PC-3 (cell line): ENCODE measurements at regions not wholly inside any gene's neighbourhood (a gene's known extent, or its start where the extent isn't known, plus 50 kb on each side); places are given as distances from the start of the nearest gene placed in this dataset.

Experiments
- ATAC-seq: fragments of 200-7000 bp; cut with Tn5 transposase; 2 replicates; pipeline ENCODE4 v1.9.1; 2020; ENCODE audit warnings: mild to moderate bottlenecking, moderate library complexity
- BruUV-seq: library from RNA; stranded (reverse); fragments of 400-500 nt; replicated peaks from 2 replicates; lab custom pipeline; 2021; lab: Mats Ljungman, UMichigan
- CTCF ChIA-PET: fragments of 300-600 bp; sonication (Branson Sonifier 250); formaldehyde crosslinking; loops from one replicate; lab custom pipeline; 2022; ENCODE audit warnings: antibody characterized with exemption; lab: Charles Lee
- POLR2A ChIA-PET: fragments of 300-600 bp; sonication (Branson Sonifier 250); formaldehyde crosslinking; loops from one replicate; lab custom pipeline; 2022; ENCODE audit warnings: antibody characterized with exemption; ENCODE audit not compliant: unreplicated experiment; lab: Charles Lee
- DNase-seq: peaks from one replicate; pipeline ENCODE4 v3.0.0-alpha.2; 2015
- H2AFZ ChIP-seq: fragments of 300-600 bp; sonication (generic); 2 replicates; pipeline ENCODE4 v1.6.0; 2016; ENCODE audit warnings: antibody characterized with exemption, low read length
- H3F3A ChIP-seq: fragments of 300-600 bp; sonication (generic); one replicate; pipeline ENCODE4 v1.6.0; 2017; ENCODE audit warnings: antibody characterized with exemption, low read length, control low read depth, mild to moderate bottlenecking; ENCODE audit not compliant: unreplicated experiment
- H3K27ac ChIP-seq: fragments of 300-600 bp; sonication (generic); 2 replicates; pipeline ENCODE4 v1.5.1; 2016; ENCODE audit warnings: mild to moderate bottlenecking, low read length
- H3K27me3 ChIP-seq: fragments of 300-600 bp; sonication (generic); 2 replicates; pipeline ENCODE4 v1.6.1; 2016; ENCODE audit warnings: low read length, mixed read lengths
- H3K36me3 ChIP-seq: fragments of 300-600 bp; sonication (generic); 2 replicates; pipeline ENCODE4 v1.6.1; 2016; ENCODE audit warnings: low read depth, mixed run types, low read length, mixed read lengths
- H3K4me1 ChIP-seq: fragments of 300-600 bp; sonication (generic); 2 replicates; pipeline ENCODE4 v1.5.1; 2016; ENCODE audit warnings: low read length; ENCODE audit not compliant: insufficient read depth
- H3K4me2 ChIP-seq: fragments of 300-600 bp; sonication (generic); 2 replicates; pipeline ENCODE4 v1.6.0; 2016; ENCODE audit warnings: low read length
- H3K4me3 ChIP-seq: fragments of 300-600 bp; sonication (generic); 2 replicates; pipeline ENCODE4 v1.5.1; 2016; ENCODE audit warnings: mild to moderate bottlenecking, low read length, mixed read lengths
- H3K79me2 ChIP-seq: fragments of 300-600 bp; sonication (generic); 2 replicates; pipeline ENCODE4 v1.6.1; 2017; ENCODE audit warnings: low read length, mixed read lengths
- H3K9ac ChIP-seq: fragments of 300-600 bp; sonication (generic); 2 replicates; pipeline ENCODE4 v1.6.0; 2016; ENCODE audit warnings: mild to moderate bottlenecking, low read length
- H3K9me2 ChIP-seq: fragments of 300-600 bp; sonication (generic); replicated peaks from 2 replicates; pipeline ENCODE4 v1.6.1; 2016; ENCODE audit warnings: mixed run types, low read length, mixed read lengths
- H3K9me3 ChIP-seq: fragments of 300-600 bp; sonication (generic); 2 replicates; pipeline ENCODE4 v1.6.1; 2016; ENCODE audit warnings: low read length, mixed read lengths
- H4K20me1 ChIP-seq: fragments of 300-600 bp; sonication (generic); 2 replicates; pipeline ENCODE4 v1.6.1; 2016; ENCODE audit warnings: low read length, mixed read lengths
- EZH2 ChIP-seq: fragments of 300-600 bp; sonication (generic); IDR thresholded peaks from one replicate; pipeline ENCODE4 v1.6.1; 2017; ENCODE audit warnings: antibody characterized with exemption, mild to moderate bottlenecking, low read length; ENCODE audit not compliant: unreplicated experiment
- EZH2phosphoT487 ChIP-seq: fragments of 300-600 bp; sonication (generic); IDR thresholded peaks from 2 replicates; pipeline ENCODE4 v1.6.1; 2018; ENCODE audit warnings: mild to moderate bottlenecking, antibody characterized with exemption, low read length, borderline replicate concordance
- intact Hi-C: fragments of 100-400 bp; cut with micrococcal nuclease; formaldehyde crosslinking; loops from 2 replicates; pipeline ENCODE4 v1.9.0; 2023
- TF ChIP-seq, protein P1 (sequence below): fragments of 300-600 bp; sonication (generic); conservative IDR thresholded peaks from 2 replicates; pipeline ENCODE4 v1.5.1; 2017; ENCODE audit warnings: antibody characterized with exemption, low read depth, mild to moderate bottlenecking, low read length

DNA sequence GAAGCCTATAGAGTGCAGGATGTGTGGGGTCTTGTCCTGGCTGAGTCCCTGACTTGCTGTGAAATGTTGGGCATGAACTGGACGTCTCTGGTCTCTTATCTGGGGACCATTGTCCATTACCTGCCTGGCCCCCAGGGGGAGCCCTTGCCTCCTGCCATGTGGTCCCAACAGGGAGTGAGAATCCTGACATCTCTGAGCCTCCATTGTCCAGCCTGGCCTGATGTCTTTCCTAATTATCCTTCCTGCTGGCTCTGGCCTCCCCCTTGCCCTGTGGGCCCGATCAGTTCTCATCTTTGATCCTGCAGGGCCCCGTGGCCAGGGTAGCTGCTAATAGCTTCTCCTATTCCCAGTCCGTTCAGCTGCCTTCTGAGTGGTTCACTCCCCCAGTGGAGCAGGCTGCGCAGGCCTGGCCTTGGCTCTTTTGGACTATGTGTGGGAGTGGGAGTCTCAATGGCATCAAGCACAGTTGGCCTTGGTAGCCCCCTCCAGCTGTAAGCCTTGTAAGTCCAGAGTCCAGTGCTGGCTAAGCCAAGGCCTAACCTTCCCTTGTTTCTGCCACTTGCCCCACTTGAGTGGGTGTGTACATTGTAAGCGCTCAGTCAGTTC lies 77.9 kb upstream of the RALY start:
- Histone ChIP-seq H3K4me1 (0 out of 2 replicates have a peak, but pooled peaks cover 4% of the 10 kb centered on the region), H3K4me2 (no peak overlapping the region), H3K79me2 (no peaks in the 10 kb centered on the region), H3K36me3 (no peaks in the 10 kb centered on the region), H3K9me2 (no peaks in the 10 kb centered on the region), H3K4me3 (no peak overlapping the region), H3K9me3 (no peaks in the 10 kb centered on the region), H3K27ac (no peak overlapping the region), H3K27me3 (no peaks in the 10 kb centered on the region), H3K9ac (no peak overlapping the region), H3F3A (no peaks in the 10 kb centered on the region), H4K20me1 (no peaks in the 10 kb centered on the region), H2AFZ (no peak overlapping the region)
- ATAC-seq = peak; percentile 68
- peak; percentile 51 for DNase-seq
- BruUV-seq = no TSS peak
- TF ChIP-seq EZH2phosphoT487 (no peak), EZH2 (no peak)
- TF ChIP-seq, protein P1, sequence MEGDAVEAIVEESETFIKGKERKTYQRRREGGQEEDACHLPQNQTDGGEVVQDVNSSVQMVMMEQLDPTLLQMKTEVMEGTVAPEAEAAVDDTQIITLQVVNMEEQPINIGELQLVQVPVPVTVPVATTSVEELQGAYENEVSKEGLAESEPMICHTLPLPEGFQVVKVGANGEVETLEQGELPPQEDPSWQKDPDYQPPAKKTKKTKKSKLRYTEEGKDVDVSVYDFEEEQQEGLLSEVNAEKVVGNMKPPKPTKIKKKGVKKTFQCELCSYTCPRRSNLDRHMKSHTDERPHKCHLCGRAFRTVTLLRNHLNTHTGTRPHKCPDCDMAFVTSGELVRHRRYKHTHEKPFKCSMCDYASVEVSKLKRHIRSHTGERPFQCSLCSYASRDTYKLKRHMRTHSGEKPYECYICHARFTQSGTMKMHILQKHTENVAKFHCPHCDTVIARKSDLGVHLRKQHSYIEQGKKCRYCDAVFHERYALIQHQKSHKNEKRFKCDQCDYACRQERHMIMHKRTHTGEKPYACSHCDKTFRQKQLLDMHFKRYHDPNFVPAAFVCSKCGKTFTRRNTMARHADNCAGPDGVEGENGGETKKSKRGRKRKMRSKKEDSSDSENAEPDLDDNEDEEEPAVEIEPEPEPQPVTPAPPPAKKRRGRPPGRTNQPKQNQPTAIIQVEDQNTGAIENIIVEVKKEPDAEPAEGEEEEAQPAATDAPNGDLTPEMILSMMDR = peak; percentile 74
- intact Hi-C loops = loop anchor here (1.0 to 5.0 kb wide), 3 partner anchors 106 to 213 kb away; no protein-coding TSS in a partner anchor
- CTCF ChIA-PET = no interaction called here
- POLR2A ChIA-PET = no interaction called here

DNA sequence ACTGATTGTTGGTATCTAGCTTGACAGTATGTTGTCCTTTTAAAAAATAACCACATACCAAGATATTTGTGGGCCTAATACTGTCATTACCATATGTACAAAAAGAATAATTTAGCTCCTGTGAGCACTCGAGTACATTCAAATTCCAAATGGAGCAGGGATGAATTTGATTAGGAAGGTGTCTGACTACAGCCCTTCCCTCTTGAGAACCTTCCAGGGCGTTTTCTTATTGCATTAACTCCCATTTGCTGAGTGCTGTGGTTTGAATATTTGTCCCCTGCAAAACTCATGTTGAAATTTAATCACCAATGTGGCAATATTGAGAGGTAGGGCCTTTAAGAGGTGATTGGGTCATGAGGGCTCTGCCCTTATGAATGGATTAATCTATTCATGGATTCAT lies 76.9 kb upstream of the RALY start:
- no peaks in the 10 kb centered on the region for H3K27me3 ChIP-seq
- TF ChIP-seq, protein P1 = no peak
- TF ChIP-seq EZH2 = no peak
- no peaks in the 10 kb centered on the region for H3F3A ChIP-seq
- ChIA-PET POLR2A (no interaction called here), CTCF (no interaction called here)
- H3K9me2 ChIP-seq = no peaks in the 10 kb centered on the region
- no peak for DNase-seq
- H3K9ac ChIP-seq = no peak overlapping the region
- no peaks in the 10 kb centered on the region for H3K9me3 ChIP-seq
- no peak overlapping the region for H2AFZ ChIP-seq
- H3K79me2 ChIP-seq = no peaks in the 10 kb centered on the region
- H4K20me1 ChIP-seq = no peaks in the 10 kb centered on the region
- H3K27ac ChIP-seq = no peak overlapping the region
- no peak for ATAC-seq
- H3K4me2 ChIP-seq = no peak overlapping the region
- no TSS peak for BruUV-seq
- no peaks in the 10 kb centered on the region for H3K36me3 ChIP-seq
- intact Hi-C loops = loop anchor here (5.0 kb wide), 1 partner anchor 106 kb away; no protein-coding TSS in a partner anchor
- H3K4me3 ChIP-seq = no peak overlapping the region
- 0 out of 2 replicates have a peak, but pooled peaks cover 4% of the 10 kb centered on the region for H3K4me1 ChIP-seq

- ATAC-seq (no peak), DNase-seq (no peak)
- TF ChIP-seq EZH2 (no peak), EZH2phosphoT487 (no peak)
- TF ChIP-seq, protein P1 = no peak
- Histone ChIP-seq H3K36me3 (no peaks in the 10 kb centered on the region), H3K79me2 (no peaks in the 10 kb centered on the region), H3F3A (no peaks in the 10 kb centered on the region), H4K20me1 (no peaks in the 10 kb centered on the region), H3K4me3 (no peak overlapping the region), H3K9me3 (no peaks in the 10 kb centered on the region), H3K4me1 (0 out of 2 replicates have a peak, but pooled peaks cover 4% of the 10 kb centered on the region), H3K4me2 (no peak overlapping the region), H3K9me2 (no peaks in the 10 kb centered on the region), H3K27me3 (no peaks in the 10 kb centered on the region; the same call in 1 of the 2 replicates), H3K27ac (no peak overlapping the region), H3K9ac (no peak overlapping the region), H2AFZ (no peak overlapping the region)
- no TSS peak for BruUV-seq
- CTCF ChIA-PET = interaction anchor here (0.6 kb wide), 1 partner anchor 95 kb away, joined by 9 read pairs; no protein-coding TSS in a partner anchor
- intact Hi-C loops = loop anchor here (5.0 kb wide), 1 partner anchor 104 kb away; no protein-coding TSS in a partner anchor
- POLR2A ChIA-PET = no interaction called here
These were observed 75.7 kb upstream of the RALY start for GRCh38 chr20:33917831-33918525.
